Spleen (tissue), 7 donors: ENCODE measurements at regions not wholly inside any gene's neighbourhood (a gene's known extent, or its start where the extent isn't known, plus 50 kb on each side); places are given as distances from the start of the nearest gene placed in this dataset.

Experiments used
- CTCF ChIP-seq, 11 experiments: fragments of 200-600 bp in 7 of 11; fragments of 450-650 bp in 4 of 11; sonication (generic) in 4 of 11; IDR thresholded peaks in 8 of 11; conservative IDR thresholded peaks in 3 of 11; 1 replicate in 7 of 11; 2 replicates in 4 of 11; pipeline versions ENCODE4 v1.4.0 to v1.8.0; 2016 to 2021; ENCODE audit warnings: antibody characterized with exemption in 11 of 11, inconsistent platforms in 4 of 11, mild to moderate bottlenecking in 1 of 11
- POLR2A ChIP-seq, 3 donors: fragments of 450-650 bp; IDR thresholded peaks; one replicate each; pipeline ENCODE4 v1.5.1; 2017; ENCODE audit warnings: antibody characterized with exemption in 3 of 3, mild to moderate bottlenecking in 1 of 3
- POLR2AphosphoS5 ChIP-seq, 3 donors: sonication (generic); formaldehyde crosslinking; IDR thresholded peaks; one replicate each; pipeline ENCODE4 v1.5.1; 2017; ENCODE audit warnings: antibody characterized with exemption in 3 of 3
- donor health status: DM: no; HTN: no; CAD: no; lungs with moderate emphysema.
- donor health status: DM: no; HTN: no; CAD: no.
- donor health status: DM: no; HTN: no; CAD: no.

GRCh38 chr2:231646476-231646875 is 53.8 kb downstream of the TEX44 start:
- TF ChIP-seq POLR2AphosphoS5 (IDR thresholded peaks at IDR 0.05): no peak
- no peak for TF ChIP-seq CTCF (IDR thresholded peaks at IDR 0.05 in 8 of 11, conservative IDR thresholded peaks at IDR 0.05 in 3 of 11)
- TF ChIP-seq POLR2A (IDR thresholded peaks at IDR 0.05): no peak
